ENCODE measurements at regions not wholly inside any gene's neighbourhood (a gene's known extent, or its start where the extent isn't known, plus 50 kb on each side); places are given as distances from the start of the nearest gene placed in this dataset.

- Histone ChIP-seq H4K20me1 (ENCODE audit: control insufficient read depth, insufficient read depth, low read length, poor library complexity, severe bottlenecking) (peaks cover 7% of the 10 kb centered on the region), H3K27ac (ENCODE audit: low read length in 2 of 2) (no peak overlapping the region), H3K27me3 (replicated peaks in 1 of 4; ENCODE audit: control extremely low read depth in 1 of 4, control insufficient read depth in 3 of 4, insufficient read depth in 4 of 4, low read length in 3 of 4) (no peaks in the 10 kb centered on the region), H3K9me3 (ENCODE audit: control extremely low read depth in 1 of 3, control insufficient read depth in 2 of 3, insufficient read depth in 1 of 3, low read length in 2 of 3) (peaks cover 0 to 11% (median 0%) of the 10 kb centered on the region in 3 donors), H3K9ac (ENCODE audit: low read length) (no peak overlapping the region), H3K4me1 (ENCODE audit: control insufficient read depth in 2 of 2, insufficient read depth in 2 of 2, low read length in 2 of 2) (peaks cover 0 to 4% of the 10 kb centered on the region in 2 donors), H3K4me3 (ENCODE audit: control extremely low read depth in 1 of 5, extremely low read depth in 1 of 5, insufficient read depth in 1 of 5, low read depth in 2 of 5, low read length in 4 of 5) (no peak overlapping the region), H3K79me2 (ENCODE audit: control insufficient read depth, insufficient read depth, low read length) (peaks cover 32% of the 10 kb centered on the region), H2AFZ (ENCODE audit: insufficient read depth, low read depth, low read length, poor library complexity, severe bottlenecking) (no peak overlapping the region), H3K36me3 (replicated peaks in 1 of 2; ENCODE audit: control extremely low read depth in 1 of 2, control insufficient read depth in 1 of 2, extremely low read depth in 1 of 2, insufficient read depth in 2 of 2, low read length in 1 of 2) (no peaks in the 10 kb centered on the region), H3K4me2 (replicated peaks; ENCODE audit: low read depth, low read length, poor library complexity, severe bottlenecking) (no peak overlapping the region)
- intact Hi-C loops (cut with micrococcal nuclease) = no loop called here
- ATAC-seq (ENCODE audit: low read depth) (no peak), DNase-seq (no peak)
- no peak overlapping the region for H3K27ac Mint-ChIP-seq
- no peak for TF ChIP-seq CTCF (IDR thresholded peaks at IDR 0.05)
- no peak for TF ChIP-seq EZH2 (IDR thresholded peaks at IDR 0.05; ENCODE audit: borderline replicate concordance, insufficient read depth, low read depth, low read length, poor library complexity, severe bottlenecking)
- WGBS (ENCODE audit: insufficient coverage) = no CpG with 5 or more reads among the region's 4 CpGs
- H3K4me3 Mint-ChIP-seq = no peak overlapping the region
- H3K4me1 Mint-ChIP-seq = peaks cover 8% of the 10 kb centered on the region
- H3K9me3 Mint-ChIP-seq (ENCODE audit: insufficient read depth) = no peaks in the 10 kb centered on the region
- ChIA-PET POLR2A (no interaction called here), CTCF (interaction anchor here (1.8 kb wide), 1 partner anchor 40 kb away, joined by 4 read pairs; no protein-coding TSS in a partner anchor)
- no peaks in the 10 kb centered on the region for H3K27me3 Mint-ChIP-seq
Measured at GRCh38 chr14:89533766-89534165, 116.7 kb upstream of the FOXN3 start.

- no peak overlapping the region for H3K9ac ChIP-seq (ENCODE audit: low read length)
- ChIA-PET CTCF (interaction anchor here (1.8 kb wide), 1 partner anchor 40 kb away, joined by 4 read pairs; no protein-coding TSS in a partner anchor), POLR2A (no interaction called here)
- no peak overlapping the region for H3K4me3 Mint-ChIP-seq
- ATAC-seq (ENCODE audit: low read depth) (no peak), DNase-seq (no peak)
- H3K36me3 ChIP-seq (replicated peaks in 1 of 2; ENCODE audit: control extremely low read depth in 1 of 2, control insufficient read depth in 1 of 2, extremely low read depth in 1 of 2, insufficient read depth in 2 of 2, low read length in 1 of 2) = no peaks in the 10 kb centered on the region
- H3K4me1 Mint-ChIP-seq = peaks cover 8% of the 10 kb centered on the region
- peaks cover 28% of the 10 kb centered on the region for H3K79me2 ChIP-seq (ENCODE audit: control insufficient read depth, insufficient read depth, low read length)
- peaks cover 0 to 14% (median 0%) of the 10 kb centered on the region in 3 donors for H3K9me3 ChIP-seq (ENCODE audit: control extremely low read depth in 1 of 3, control insufficient read depth in 2 of 3, insufficient read depth in 1 of 3, low read length in 2 of 3)
- H3K27ac Mint-ChIP-seq = no peak overlapping the region
- no peak overlapping the region for H3K27ac ChIP-seq (ENCODE audit: low read length in 2 of 2)
- 100% methylated on average over 7 of the region's 12 CpGs for WGBS (ENCODE audit: insufficient coverage)
- H2AFZ ChIP-seq (ENCODE audit: insufficient read depth, low read depth, low read length, poor library complexity, severe bottlenecking) = no peak overlapping the region
- peaks cover 0 to 4% of the 10 kb centered on the region in 2 donors for H3K4me1 ChIP-seq (ENCODE audit: control insufficient read depth in 2 of 2, insufficient read depth in 2 of 2, low read length in 2 of 2)
- no peaks in the 10 kb centered on the region for H3K9me3 Mint-ChIP-seq (ENCODE audit: insufficient read depth)
- H3K4me2 ChIP-seq (replicated peaks; ENCODE audit: low read depth, low read length, poor library complexity, severe bottlenecking) = no peak overlapping the region
- H3K27me3 Mint-ChIP-seq = no peaks in the 10 kb centered on the region
- intact Hi-C loops (cut with micrococcal nuclease) = no loop called here
- H3K27me3 ChIP-seq (replicated peaks in 1 of 4; ENCODE audit: control extremely low read depth in 1 of 4, control insufficient read depth in 3 of 4, insufficient read depth in 4 of 4, low read length in 3 of 4) = no peaks in the 10 kb centered on the region
- H4K20me1 ChIP-seq (ENCODE audit: control insufficient read depth, insufficient read depth, low read length, poor library complexity, severe bottlenecking) = peaks cover 7% of the 10 kb centered on the region
- no peak overlapping the region for H3K4me3 ChIP-seq (ENCODE audit: control extremely low read depth in 1 of 5, extremely low read depth in 1 of 5, insufficient read depth in 1 of 5, low read depth in 2 of 5, low read length in 4 of 5)
- TF ChIP-seq EZH2 (IDR thresholded peaks at IDR 0.05; ENCODE audit: borderline replicate concordance, insufficient read depth, low read depth, low read length, poor library complexity, severe bottlenecking) (no peak), CTCF (IDR thresholded peaks at IDR 0.05) (no peak)
Measured at GRCh38 chr14:89533136-89533535, 116.1 kb upstream of the FOXN3 start.

All from B cell (primary cell).